ENCODE measurements at regions not wholly inside any gene's neighbourhood (a gene's known extent, or its start where the extent isn't known, plus 50 kb on each side); places are given as distances from the start of the nearest gene placed in this dataset.

GRCh38 chr6:53202052-53202451 lies 53.4 kb upstream of the GCM1 start (continued):
- no peak for TF ChIP-seq GABPA (IDR thresholded peaks at IDR 0.05; ENCODE audit: borderline replicate concordance, insufficient read depth, low read length)

- peaks cover 2% of the 10 kb centered on the region; the same call in 1 of the 2 replicates for H3K23me2 ChIP-seq (ENCODE audit: low read depth, low read length)
- no peaks in the 10 kb centered on the region for H3K27me3 ChIP-seq (replicated peaks in 1 of 4; ENCODE audit: control insufficient read depth in 3 of 4, extremely low read depth in 1 of 4, insufficient read depth in 3 of 4, low read length in 3 of 4)
- no peak overlapping the region for H2AK5ac ChIP-seq (ENCODE audit: low read depth, low read length)
- H2AFZ ChIP-seq (ENCODE audit: low read length), result no peak overlapping the region
- no peaks in the 10 kb centered on the region for H3K79me2 ChIP-seq (ENCODE audit: control insufficient read depth in 1 of 2, insufficient read depth in 2 of 2, low read length in 2 of 2)
- H3K4me1 ChIP-seq (replicated peaks in 1 of 4; ENCODE audit: control insufficient read depth in 3 of 4, insufficient read depth in 4 of 4, low read length in 3 of 4), result no peaks in the 10 kb centered on the region
- no peaks in the 10 kb centered on the region for H4K20me1 ChIP-seq (replicated peaks in 1 of 2; ENCODE audit: control insufficient read depth in 1 of 2, insufficient read depth in 2 of 2, low read length in 2 of 2)
- no peak overlapping the region for H3K14ac ChIP-seq (ENCODE audit: insufficient read length)
- H2BK15ac ChIP-seq (ENCODE audit: low read length), result no peak overlapping the region
- no peak overlapping the region for H3K56ac ChIP-seq (replicated peaks; ENCODE audit: insufficient read length, low read depth, low read length)
- no peak overlapping the region for H3K27ac ChIP-seq (ENCODE audit: low read depth, low read length)
- no peak overlapping the region for H2BK5ac ChIP-seq (ENCODE audit: low read depth, low read length)
- no peak overlapping the region for H3K9ac ChIP-seq (replicated peaks in 1 of 4; ENCODE audit: extremely low read depth in 1 of 4, low read depth in 3 of 4, low read length in 3 of 4)
- H3K36me3 ChIP-seq (ENCODE audit: control insufficient read depth in 2 of 4, insufficient read depth in 4 of 4, low read length in 3 of 4), result no peaks in the 10 kb centered on the region
- DNase-seq (ENCODE audit: low read depth in 1 of 2, low spot score in 2 of 2) (no peak), FAIRE-seq (no peak)
- H3K79me1 ChIP-seq (ENCODE audit: low read depth, low read length), result no peaks in the 10 kb centered on the region
- no peaks in the 10 kb centered on the region for H3K9me3 ChIP-seq (ENCODE audit: insufficient read depth in 2 of 2, low read depth in 1 of 2, low read length in 1 of 2)
- H4K91ac ChIP-seq (replicated peaks; ENCODE audit: insufficient read length, low read length), result no peak overlapping the region
- H3K4me2 ChIP-seq (ENCODE audit: insufficient read depth in 1 of 2, low read depth in 2 of 2, low read length in 2 of 2), result no peak overlapping the region
- no peak overlapping the region for H2BK120ac ChIP-seq (replicated peaks; ENCODE audit: low read depth, low read length)
- no peak overlapping the region for H2BK20ac ChIP-seq (ENCODE audit: low read length)
- H3K23ac ChIP-seq (ENCODE audit: insufficient read length), result no peak overlapping the region
- H2BK12ac ChIP-seq (ENCODE audit: low read depth, low read length), result no peak overlapping the region
- no peak overlapping the region for H3K4ac ChIP-seq (replicated peaks; ENCODE audit: insufficient read length, low read depth, low read length)
- H3K18ac ChIP-seq (ENCODE audit: extremely low read depth, low read length), result no peak overlapping the region
- H4K8ac ChIP-seq (ENCODE audit: extremely low read depth, insufficient read depth, low read length), result no peak overlapping the region
- H3K4me3 ChIP-seq (ENCODE audit: extremely low read depth in 1 of 4, insufficient read depth in 2 of 4, low read depth in 3 of 4, low read length in 4 of 4), result no peak overlapping the region
- no peak overlapping the region for H4K5ac ChIP-seq (ENCODE audit: insufficient read length, low read depth, low read length)
- ChIA-PET POLR2A (ENCODE audit: partially characterized antibody) (no interaction called here), CTCF (ENCODE audit: partially characterized antibody) (interaction anchor here (0.8 to 1.5 kb wide), 4 partner anchors 30 to 283 kb away, joined by 3 to 4 read pairs (median 4); no protein-coding TSS in a partner anchor)
- no peak for TF ChIP-seq TBP (IDR thresholded peaks at IDR 0.05; ENCODE audit: low read depth, low read length)
- no peak for TF ChIP-seq CEBPB (IDR thresholded peaks at IDR 0.05; ENCODE audit: low read depth, low read length)
- no peak for TF ChIP-seq MAFK (IDR thresholded peaks at IDR 0.05; ENCODE audit: low read depth, low read length)
- TF ChIP-seq NRF1 (IDR thresholded peaks at IDR 0.05; ENCODE audit: low read depth, low read length), result no peak
- TF ChIP-seq POLR2A (IDR thresholded peaks at IDR 0.05; ENCODE audit: control extremely low read depth in 1 of 2, low read depth in 2 of 2, low read length in 2 of 2), result no peak
- TF ChIP-seq CHD1 (IDR thresholded peaks at IDR 0.05; ENCODE audit: low read depth, low read length), result no peak
- no peak for TF ChIP-seq SP2 (IDR thresholded peaks at IDR 0.05; ENCODE audit: low read length)
- no peak for TF ChIP-seq KDM5A (IDR thresholded peaks at IDR 0.05; ENCODE audit: low read length)
- no peak for TF ChIP-seq SIRT6 (IDR thresholded peaks at IDR 0.05; ENCODE audit: low read length)
- no peak for TF ChIP-seq YY1 (IDR thresholded peaks at IDR 0.05; ENCODE audit: low read depth, low read length)
- no peak for TF ChIP-seq SAP30 (IDR thresholded peaks at IDR 0.05; ENCODE audit: insufficient read depth, insufficient replicate concordance, low read length)
- no peak for TF ChIP-seq RFX5 (IDR thresholded peaks at IDR 0.05; ENCODE audit: borderline replicate concordance, low read depth, low read length)
- no peak for TF ChIP-seq HDAC2 (IDR thresholded peaks at IDR 0.05; ENCODE audit: borderline replicate concordance in 1 of 2, low read depth in 2 of 2, low read length in 2 of 2)
- no peak for TF ChIP-seq SP4 (IDR thresholded peaks at IDR 0.05; ENCODE audit: low read length)
- TF ChIP-seq EZH2 (IDR thresholded peaks at IDR 0.05; ENCODE audit: low read depth, low read length, severe bottlenecking), result no peak
These were observed 52.6 kb upstream of the GCM1 start for GRCh38 chr6:53201270-53201669.
